AML-193 (cell line): ENCODE measurements at regions not wholly inside any gene's neighbourhood (a gene's known extent, or its start where the extent isn't known, plus 50 kb on each side); places are given as distances from the start of the nearest gene placed in this dataset.
"Not testable (repeated sequence)": the region's sequence is repeated elsewhere in the genome, so short reads cannot be mapped to it uniquely, and the experiment has no call there.

Experiments used
- DNase-seq, 2 experiments: peaks; one replicate each; lab custom pipeline; 2025; lab: John Stamatoyannopoulos, UW

DNA sequence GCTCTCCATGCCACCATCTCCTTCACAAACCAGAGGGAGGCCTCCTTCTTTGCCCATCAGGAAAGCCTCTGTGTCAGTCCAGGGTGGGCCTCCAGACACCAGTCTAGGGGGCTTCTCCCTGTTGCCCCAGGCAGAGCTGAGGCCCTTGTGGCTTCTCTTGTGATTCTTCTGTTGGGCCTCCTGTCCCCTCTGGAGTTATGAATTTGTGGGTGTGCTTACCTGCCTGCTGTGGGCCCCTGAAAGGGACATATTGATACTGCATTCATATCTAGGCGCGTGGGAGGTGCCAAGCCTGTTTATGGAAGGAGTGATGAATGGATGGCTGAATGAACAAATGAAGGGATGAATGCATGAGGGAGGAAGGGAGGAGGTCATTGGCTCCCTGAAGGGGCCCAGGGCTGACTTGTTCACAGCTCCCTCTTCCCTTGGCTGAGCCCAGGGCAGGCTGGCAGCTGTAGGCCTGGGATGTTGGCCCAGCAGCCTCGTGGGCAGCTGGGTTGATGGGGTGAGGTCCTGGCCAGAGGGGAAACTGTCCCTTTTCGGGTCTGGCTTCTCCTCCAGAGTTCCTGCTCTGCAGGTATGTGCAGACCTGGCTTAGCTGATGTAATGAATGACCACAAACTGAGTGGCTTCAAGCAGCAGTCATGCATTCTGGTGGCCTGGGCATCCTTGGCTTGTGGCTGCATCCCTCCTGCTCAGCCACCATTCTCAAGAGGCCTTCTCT, 195.4 kb downstream of the GOLGA6L6 start:
- DNase-seq, result no peak

DNA sequence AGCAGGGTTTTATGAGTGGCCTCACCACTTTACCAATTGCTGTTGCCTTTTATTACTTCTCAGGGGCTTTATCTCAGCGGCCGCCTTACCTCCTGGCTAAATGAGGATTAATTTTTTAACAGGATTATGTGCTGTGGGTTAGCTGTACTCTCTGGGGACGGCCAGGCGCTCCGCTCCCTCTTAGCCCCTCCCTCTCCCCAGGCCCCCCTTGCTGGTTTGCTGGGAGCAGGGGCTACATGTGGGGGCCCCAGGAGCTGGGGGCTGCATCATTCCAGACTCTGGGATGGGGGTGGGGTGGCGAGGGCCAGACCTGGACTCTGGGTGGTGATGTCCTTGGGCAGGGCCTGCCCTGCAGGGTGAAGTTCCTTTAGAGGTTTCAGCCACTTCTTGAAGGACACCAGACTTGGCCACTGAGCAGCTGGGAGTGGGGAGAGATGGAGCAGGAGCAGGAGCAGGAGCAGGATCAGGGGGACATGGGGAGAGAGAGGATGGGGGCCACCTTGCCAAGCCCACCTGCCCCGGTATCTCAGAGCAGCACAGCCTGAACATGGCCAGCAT, 196.1 kb downstream of the GOLGA6L6 start:
- DNase-seq, result no peak

DNA sequence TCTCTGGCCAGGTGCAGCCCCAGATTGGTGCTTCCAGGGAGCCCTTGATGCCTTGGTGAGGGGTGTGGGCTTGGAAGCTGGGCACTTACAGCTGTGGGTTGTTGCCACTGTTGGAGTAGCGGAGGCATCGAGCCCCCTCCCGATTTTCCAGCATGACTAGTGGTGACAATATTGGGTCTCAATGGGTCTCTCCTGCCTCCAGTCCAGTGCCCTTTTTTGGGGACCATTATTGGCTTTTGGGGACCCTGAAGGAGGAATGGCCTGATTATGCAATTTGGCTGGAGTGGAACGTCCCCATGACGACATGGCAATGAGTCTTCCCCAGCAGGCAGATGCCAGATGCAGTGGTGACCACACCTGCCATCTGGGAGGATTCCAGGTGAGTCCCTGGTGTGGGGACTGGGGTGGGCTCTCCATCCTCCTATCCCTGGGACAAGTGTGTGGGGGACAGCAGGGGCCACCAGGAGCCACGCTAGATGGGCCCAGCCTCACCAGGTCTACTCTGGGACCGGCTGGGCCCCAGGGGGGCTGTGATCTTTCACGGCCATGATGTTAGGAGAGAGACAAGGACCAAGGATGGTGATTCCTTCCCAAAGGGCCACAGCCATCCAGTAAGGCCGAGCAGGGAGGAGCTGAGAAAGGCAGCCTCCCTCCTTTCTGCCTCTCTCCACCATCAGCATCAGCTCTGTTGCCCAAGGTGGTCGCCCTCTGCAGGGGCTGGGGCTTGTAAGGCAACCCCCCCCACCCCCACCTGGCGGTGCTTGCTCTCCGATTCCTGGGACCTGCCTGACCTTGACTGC, 196.8 kb downstream of the GOLGA6L6 start:
- no peak for DNase-seq

GRCh38 chr15:20343395-20344211, 198.0 kb downstream of the GOLGA6L6 start:
- DNase-seq, result not testable (repeated sequence)

DNA sequence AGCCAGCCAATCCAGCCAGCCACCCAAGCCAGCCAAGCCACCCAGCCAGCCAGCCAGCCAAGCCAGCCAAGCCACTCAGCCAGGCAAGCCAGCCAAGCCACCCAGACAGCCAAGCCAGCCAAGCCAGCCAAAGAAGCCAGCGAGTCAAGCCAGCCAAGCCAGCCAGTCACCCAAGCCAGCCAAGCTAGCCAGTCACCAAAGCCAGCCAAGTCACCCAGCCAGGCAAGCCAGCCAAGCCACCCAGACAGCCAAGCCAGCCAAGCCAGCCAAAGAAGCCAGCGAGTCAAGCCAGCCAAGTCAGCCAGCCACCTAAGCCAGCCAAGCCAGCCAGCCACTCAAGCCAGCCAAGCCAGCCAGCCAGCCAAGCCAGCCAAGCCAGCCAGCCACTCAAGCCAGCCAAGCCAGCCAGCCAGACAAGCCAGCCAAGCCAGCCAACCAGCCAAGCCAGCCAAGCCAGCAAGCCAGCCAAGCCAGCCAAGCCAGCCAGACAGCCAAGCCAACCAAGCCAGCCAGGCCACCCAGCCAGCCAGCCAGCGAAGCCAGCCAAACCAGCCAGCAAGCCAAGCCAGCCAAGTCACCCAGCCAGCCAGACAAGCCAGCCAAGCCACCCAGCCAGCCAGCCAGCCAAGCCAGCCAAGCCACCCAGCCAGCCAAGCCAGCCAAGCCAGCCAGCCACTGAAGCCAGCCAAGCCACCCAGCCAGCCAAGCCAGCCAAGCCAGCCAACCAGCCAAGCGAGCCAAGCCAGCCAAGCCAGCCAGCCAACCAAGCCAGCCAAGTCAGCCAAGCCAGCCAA, 198.8 kb downstream of the GOLGA6L6 start:
- DNase-seq, result not testable (repeated sequence)

DNA sequence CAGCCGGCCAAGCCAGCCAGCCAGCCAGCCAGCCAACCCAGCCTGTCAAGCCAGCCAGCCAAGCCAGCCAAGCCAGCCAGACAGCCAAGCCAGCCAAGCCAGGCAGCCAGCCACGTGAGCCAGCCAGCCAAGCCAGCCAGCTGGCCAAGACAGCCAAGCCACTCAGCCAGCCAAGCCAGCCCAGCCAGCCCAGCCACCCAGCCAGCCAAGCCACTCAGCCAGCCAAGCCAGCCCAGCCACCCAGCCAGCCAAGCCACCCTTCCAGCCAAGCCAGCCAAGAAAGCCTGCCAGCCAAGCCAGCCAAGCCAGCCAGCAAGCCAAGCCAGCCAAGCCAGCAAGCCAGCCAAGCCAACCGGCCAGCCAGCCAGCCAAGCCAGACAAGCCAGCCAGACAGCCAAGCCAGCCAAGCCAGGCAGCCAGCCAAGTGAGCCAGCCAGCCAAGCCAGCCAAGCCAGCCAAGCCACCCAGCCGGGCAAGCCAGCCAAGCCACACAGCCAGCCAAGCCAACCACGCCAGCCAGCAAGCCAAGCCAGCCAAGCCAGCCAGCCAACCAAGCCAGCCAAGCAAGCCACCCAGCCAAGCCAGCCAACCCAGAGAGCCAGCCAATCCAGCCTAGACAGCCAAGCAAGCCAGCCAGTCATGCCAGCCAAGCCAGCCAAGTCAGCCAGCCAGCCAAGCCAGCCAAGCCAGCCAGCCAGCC, 199.5 kb downstream of the GOLGA6L6 start:
- no peak for DNase-seq

DNA sequence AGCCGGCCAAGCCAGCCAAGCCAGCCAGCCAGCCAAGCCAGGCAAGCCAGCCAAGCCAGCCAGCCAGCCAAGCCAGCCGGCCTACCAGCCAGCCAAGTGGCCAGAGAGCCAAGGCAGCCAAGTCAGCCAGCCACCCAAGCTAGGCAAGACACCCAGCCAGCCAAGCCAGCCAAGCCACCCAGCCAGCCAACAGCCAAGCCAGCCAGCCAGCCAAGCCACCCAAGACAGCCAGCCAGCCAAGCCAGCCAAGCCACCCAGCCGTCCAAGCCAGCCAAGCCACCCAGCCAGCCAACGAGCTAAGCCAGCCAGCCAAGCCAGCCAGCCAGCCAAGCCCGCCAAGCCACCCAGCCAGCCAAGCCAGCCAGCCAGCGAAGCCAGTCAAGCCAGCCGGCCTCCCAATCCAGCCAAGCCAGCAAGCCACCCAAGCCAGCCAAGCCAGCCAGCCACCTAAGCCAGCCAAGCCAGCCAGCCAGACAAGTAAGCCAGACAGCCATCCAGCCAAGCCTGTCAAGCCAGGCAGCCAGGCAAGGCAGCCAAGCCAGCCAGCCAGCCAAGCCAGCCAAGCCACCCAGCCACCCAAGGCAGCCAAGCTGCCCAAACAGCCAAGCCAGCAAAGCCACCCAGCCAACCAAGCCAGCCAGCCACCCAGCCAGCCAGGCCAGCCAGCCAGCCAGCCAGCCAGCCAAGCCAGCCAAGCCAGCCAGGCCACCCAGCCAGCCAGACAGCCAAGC, 200.5 kb downstream of the GOLGA6L6 start:
- no peak for DNase-seq

DNA sequence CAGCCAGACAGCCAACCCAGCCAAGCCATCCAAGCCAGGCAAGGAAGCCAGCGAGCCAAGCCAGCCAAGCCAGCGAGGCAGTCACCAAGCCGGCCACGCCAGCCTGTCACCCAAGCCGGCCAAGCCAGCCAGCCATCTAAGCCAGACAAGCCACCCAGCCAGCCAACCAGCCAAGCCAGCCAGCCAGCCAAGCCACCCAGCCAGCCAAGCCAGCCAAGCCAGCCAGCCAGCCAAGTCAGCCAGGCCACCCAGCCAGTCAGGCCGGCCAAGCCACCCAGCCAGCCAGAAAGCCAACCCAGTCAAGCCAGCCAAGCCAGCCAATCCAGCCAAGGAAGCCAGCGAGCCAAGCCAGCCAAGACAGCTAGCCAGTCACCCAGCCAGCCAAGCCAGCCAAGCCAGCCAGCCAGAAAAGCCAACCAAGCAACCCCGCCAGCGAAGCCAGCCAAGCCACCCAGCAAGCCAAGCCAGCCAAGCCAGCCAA, 201.2 kb downstream of the GOLGA6L6 start:
- DNase-seq, result no peak

GRCh38 chr15:20339086-20339791, 202.4 kb downstream of the GOLGA6L6 start:
- DNase-seq, result not testable (repeated sequence)

DNA sequence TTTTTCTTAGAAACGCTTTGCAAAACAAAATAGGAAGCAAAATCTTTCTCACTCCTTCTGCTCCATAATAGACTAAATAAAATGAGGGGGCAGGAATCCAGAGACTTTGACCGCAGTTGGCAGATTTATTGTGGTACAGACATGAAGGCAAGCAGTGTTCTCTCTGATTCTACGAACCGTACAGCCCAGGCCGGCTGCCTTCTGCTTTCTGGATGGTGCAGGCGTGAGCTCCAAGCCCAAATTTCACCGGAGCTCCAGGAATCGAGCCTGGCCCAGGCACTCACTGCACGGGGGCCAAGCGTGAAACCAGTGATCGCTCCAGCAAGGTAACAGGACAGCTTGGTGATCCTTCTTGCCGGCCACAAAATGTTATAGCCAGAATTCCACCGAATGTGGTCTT, 202.9 kb downstream of the GOLGA6L6 start:
- DNase-seq, result not testable (repeated sequence)

- DNase-seq, result not testable (repeated sequence)
These were observed 204.4 kb downstream of the GOLGA6L6 start for GRCh38 chr15:20337238-20337637.

DNA sequence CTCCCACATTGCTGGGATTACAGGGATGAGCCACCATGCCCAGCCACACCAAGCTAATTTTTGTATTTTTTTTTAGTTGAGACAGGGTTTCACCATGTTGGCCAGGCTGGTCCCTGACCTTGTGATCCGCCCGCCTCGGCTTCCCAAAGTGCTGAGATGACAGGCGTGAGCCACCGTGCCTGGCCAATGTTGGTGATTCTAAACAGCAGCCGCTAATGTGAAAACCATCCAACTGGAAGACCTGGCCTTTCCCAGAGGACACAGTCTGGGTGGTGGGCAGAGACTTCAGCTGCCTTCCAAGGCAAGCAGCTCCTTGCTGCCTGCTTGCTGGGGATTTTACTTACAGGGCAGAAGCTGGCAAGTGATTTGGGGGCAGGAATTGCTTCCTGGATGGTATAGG, 207.1 kb downstream of the GOLGA6L6 start:
- DNase-seq, result not testable (repeated sequence)

- not testable (repeated sequence) for DNase-seq
These were observed 215.8 kb downstream of the GOLGA6L6 start for GRCh38 chr15:20325751-20326150.

- not testable (repeated sequence) for DNase-seq
These were observed 224.5 kb downstream of the GOLGA6L6 start for GRCh38 chr15:20317132-20317531.

DNA sequence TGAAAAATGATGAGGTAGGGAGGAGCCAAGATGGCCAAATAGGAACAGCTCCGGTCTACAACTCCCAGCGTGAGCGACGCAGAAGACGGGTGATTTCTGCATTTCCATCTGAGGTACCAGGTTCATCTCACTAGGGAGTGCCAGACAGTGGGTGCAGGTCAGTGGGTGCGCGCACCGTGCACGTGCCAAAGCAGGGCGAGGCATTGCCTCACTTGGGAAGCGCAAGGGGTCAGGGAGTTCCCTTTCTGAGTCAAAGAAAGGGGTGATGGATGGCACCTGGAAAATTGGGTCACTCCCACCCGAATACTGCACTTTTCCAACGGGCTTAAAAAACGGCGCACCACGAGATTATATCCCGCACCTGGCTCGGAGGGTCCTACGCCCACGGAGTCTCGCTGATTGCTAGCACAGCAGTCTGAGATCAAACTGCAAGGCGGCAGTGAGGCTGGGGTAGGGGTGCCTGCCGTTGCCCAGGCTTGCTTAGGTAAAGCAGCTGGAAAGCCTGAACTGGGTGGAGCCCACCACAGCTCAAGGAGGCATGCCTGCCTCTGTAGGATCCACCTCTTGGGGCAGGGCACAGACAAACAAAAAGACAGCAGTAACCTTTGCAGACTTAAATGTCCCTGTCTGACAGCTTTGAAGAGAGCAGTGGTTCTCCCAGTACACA, 230.5 kb downstream of the GOLGA6L6 start:
- DNase-seq, result not testable (repeated sequence)

- DNase-seq, result no peak
These were observed 231.0 kb downstream of the GOLGA6L6 start for GRCh38 chr15:20310603-20311002.

- DNase-seq, result not testable (repeated sequence)
These were observed 231.6 kb downstream of the GOLGA6L6 start for GRCh38 chr15:20309966-20310365.

- not testable (repeated sequence) for DNase-seq
These were observed 232.2 kb downstream of the GOLGA6L6 start for GRCh38 chr15:20309395-20309794.
